ENCODE measurements at regions not wholly inside any gene's neighbourhood (a gene's known extent, or its start where the extent isn't known, plus 50 kb on each side); places are given as distances from the start of the nearest gene placed in this dataset.

GRCh38 chr2:19826874-19827273 is 74.9 kb downstream of the TTC32 start:
- H3K36me3 ChIP-seq = no peaks in the 10 kb centered on the region
- no peak overlapping the region for H3K27ac ChIP-seq
- no peak for DNase-seq
- TF ChIP-seq, protein P1, sequence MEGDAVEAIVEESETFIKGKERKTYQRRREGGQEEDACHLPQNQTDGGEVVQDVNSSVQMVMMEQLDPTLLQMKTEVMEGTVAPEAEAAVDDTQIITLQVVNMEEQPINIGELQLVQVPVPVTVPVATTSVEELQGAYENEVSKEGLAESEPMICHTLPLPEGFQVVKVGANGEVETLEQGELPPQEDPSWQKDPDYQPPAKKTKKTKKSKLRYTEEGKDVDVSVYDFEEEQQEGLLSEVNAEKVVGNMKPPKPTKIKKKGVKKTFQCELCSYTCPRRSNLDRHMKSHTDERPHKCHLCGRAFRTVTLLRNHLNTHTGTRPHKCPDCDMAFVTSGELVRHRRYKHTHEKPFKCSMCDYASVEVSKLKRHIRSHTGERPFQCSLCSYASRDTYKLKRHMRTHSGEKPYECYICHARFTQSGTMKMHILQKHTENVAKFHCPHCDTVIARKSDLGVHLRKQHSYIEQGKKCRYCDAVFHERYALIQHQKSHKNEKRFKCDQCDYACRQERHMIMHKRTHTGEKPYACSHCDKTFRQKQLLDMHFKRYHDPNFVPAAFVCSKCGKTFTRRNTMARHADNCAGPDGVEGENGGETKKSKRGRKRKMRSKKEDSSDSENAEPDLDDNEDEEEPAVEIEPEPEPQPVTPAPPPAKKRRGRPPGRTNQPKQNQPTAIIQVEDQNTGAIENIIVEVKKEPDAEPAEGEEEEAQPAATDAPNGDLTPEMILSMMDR (IDR thresholded peaks at IDR 0.05) = no peak
- H3K9me3 ChIP-seq = no peaks in the 10 kb centered on the region
- no peaks in the 10 kb centered on the region for H3K4me1 ChIP-seq
- no peak for ATAC-seq
- intact Hi-C loops (cut with DNase I) = no loop called here
- no peaks in the 10 kb centered on the region for H3K27me3 ChIP-seq
- no peak overlapping the region for H3K4me3 ChIP-seq

DNA sequence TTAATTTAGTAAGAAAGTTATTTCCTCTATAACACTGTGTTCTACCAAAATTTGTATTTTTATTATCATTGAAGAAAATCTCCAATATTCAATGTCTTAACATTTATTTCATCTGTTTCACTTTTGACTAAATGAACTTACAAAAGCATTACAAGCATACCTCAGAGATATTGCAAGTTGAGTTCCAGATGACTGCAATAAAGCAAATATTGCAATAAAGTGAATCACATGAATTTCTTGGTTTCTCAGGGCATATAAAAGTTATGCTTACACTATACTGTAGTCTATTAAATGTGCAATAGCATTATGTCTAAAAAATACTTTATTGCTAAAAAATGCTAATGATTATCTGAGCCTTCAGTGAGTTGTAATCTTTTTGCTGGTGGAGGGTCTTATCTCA is 78.3 kb downstream of the TTC32 start:
- intact Hi-C loops (cut with DNase I) = no loop called here
- TF ChIP-seq, protein P1 (IDR thresholded peaks at IDR 0.05) = no peak
- DNase-seq = no peak

DNA sequence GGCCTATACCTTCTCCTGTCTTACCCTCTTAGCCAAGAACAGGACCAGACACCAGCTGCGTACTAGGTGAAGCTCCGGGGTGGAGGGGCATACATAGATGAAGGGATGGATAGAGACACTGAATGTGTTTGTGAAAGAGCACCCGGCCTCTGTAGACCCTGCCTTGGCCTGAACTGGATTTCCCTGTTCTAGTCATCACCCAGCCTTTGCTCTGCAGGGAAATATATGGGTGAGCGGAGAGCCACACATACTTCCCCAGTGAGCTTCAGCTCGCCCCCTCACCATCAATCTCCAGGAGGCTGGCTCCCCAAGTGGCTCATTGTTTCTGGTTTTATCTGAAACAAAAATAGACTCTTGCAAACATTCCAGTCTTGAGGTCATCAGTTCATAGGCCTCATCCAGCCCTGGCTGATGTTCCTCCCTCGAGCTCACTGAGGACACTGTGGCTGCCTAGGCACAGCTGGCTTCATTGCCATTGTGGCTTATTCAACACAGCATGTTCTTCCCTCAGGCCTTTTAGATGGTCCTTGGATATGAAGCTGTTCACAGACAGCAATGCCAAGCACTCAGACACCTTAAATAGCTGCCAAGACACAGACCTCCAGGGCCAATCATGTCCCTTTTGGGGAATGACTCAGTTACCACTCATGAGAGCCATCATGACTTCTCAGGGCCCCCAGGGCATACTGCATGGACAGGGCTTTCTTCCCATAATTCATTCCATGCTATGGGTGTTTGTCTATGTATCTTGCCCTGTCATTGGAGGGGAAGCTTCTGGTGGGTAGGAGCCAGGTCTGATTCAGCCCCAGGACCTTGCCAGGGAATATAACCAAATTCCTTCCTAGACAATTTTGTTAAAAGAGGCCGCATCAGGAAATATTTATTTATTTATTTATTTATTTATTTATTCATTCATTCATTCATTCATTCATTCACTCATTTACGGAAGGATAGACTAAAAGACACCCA is 82.4 kb downstream of the TTC32 start:
- ATAC-seq = peak in 7 of 8 donors; percentile 38 to 73 (median 57)
- Histone ChIP-seq H3K4me3 (no peak overlapping the region), H3K27me3 (no peaks in the 10 kb centered on the region), H3K27ac (no peak overlapping the region), H3K9me3 (no peaks in the 10 kb centered on the region), H3K36me3 (no peaks in the 10 kb centered on the region), H3K4me1 (peaks cover 0 to 19% (median 7%) of the 10 kb centered on the region in 9 donors)
- intact Hi-C loops (cut with DNase I) = no loop called here
- WGBS, 2 donors = 80 to 82% methylated on average over 8 of the region's 8 CpGs
- no peak for DNase-seq
- TF ChIP-seq, protein P1 (IDR thresholded peaks at IDR 0.05) = no peak

More for the DNA sequence above, 78.3 kb downstream of the TTC32 start:
- Histone ChIP-seq H3K4me1 (peaks cover 0 to 13% (median 7%) of the 10 kb centered on the region in 9 donors), H3K36me3 (no peaks in the 10 kb centered on the region), H3K4me3 (no peak overlapping the region), H3K9me3 (no peaks in the 10 kb centered on the region), H3K27ac (no peak overlapping the region), H3K27me3 (no peaks in the 10 kb centered on the region)
- ATAC-seq = no peak

DNA sequence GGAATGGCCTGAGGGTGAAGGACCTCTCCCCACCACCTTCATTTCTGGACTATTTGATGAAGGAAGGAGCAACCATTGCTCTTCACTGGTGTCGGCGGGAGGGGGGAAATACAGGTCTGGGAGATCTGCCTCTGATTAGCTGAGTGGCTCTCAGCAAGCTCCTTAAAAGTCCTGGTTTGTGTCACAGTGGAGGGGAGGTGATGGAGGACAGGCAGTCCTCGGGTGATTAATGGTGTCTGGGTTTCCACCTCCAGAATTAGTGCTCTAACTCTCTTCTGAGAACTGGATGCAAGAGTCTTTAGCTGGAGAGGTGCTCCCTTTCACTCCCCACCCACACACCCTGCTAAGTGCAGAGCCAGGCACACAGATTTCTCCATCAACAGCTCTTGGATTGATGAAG is 83.2 kb downstream of the TTC32 start:
- Histone ChIP-seq H3K4me3 (no peak overlapping the region), H3K9me3 (no peaks in the 10 kb centered on the region), H3K4me1 (peaks cover 0 to 19% (median 7%) of the 10 kb centered on the region in 9 donors), H3K36me3 (no peaks in the 10 kb centered on the region), H3K27ac (no peak overlapping the region), H3K27me3 (no peaks in the 10 kb centered on the region)
- DNase-seq (no peak), ATAC-seq (peak in 2 of 8 donors; percentile 30 to 47)
- TF ChIP-seq, protein P1 (IDR thresholded peaks at IDR 0.05) = no peak
- intact Hi-C loops (cut with DNase I) = no loop called here
- 66 to 67% methylated on average over 3 of the region's 3 CpGs for WGBS, 2 donors
